Testis (tissue), 2 donors: ENCODE measurements at regions not wholly inside any gene's neighbourhood (a gene's known extent, or its start where the extent isn't known, plus 50 kb on each side); places are given as distances from the start of the nearest gene placed in this dataset.

Source experiments
- CTCF ChIP-seq, 3 experiments: fragments of 450-650 bp in 2 of 3; fragments of 200-600 bp in 1 of 3; sonication (generic) in 1 of 3; IDR thresholded peaks; one replicate each; pipeline ENCODE4 v1.5.1; 2016 to 2019; ENCODE audit warnings: antibody characterized with exemption in 3 of 3, mild to moderate bottlenecking in 2 of 3, moderate library complexity in 1 of 3
- POLR2A ChIP-seq: fragments of 450-650 bp; IDR thresholded peaks from one replicate; pipeline ENCODE4 v1.6.1; 2017; ENCODE audit warnings: antibody characterized with exemption, mild to moderate bottlenecking, moderate library complexity

- TF ChIP-seq CTCF (IDR thresholded peaks at IDR 0.05) (no peak), POLR2A (no peak)
Observed at GRCh38 chr1:234909307-234909810, 219.3 kb downstream of the TOMM20 start.
